OCI-M2 (cell line): ENCODE measurements at regions not wholly inside any gene's neighbourhood (a gene's known extent, or its start where the extent isn't known, plus 50 kb on each side); places are given as distances from the start of the nearest gene placed in this dataset.
"Not testable (repeated sequence)": the region's sequence is repeated elsewhere in the genome, so short reads cannot be mapped to it uniquely, and the experiment has no call there.

Experiments used
- DNase-seq: peaks from one replicate; lab custom pipeline; 2025; ENCODE audit not compliant: unreplicated experiment; lab: John Stamatoyannopoulos, UW

DNA sequence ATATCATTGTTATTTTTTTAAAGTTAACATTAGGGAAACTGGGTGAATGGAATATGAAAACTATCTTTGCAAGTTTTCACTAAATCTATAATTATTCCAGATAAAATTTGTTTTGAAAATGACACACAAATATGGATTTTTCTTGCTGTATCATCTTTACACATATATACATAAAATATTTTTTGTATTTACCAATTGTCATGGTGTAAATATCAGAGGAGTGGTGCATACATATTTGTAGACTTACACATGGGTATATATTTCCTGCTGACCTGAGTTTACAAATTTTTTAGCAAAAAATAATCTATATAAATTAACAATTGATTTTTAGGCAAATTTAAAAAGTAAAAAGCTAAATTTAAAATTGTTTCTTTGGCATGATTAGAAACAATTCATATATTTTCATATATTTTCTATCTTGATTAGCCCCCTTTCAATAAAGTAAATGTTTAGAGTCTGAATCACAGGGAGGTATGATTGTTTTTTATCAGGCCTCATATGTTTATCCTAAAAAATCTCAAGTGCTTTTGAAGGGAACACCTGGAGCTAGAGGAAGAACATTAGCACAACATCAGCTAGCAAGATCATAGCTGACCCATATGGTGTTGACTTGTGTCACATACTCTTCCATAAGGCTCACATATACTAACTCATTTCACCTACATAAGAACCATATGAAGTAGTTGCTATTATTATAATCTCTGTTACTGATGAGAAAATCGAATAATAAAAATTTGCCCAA is 671.8 kb upstream of the GJE1 start:
- DNase-seq = no peak

DNA sequence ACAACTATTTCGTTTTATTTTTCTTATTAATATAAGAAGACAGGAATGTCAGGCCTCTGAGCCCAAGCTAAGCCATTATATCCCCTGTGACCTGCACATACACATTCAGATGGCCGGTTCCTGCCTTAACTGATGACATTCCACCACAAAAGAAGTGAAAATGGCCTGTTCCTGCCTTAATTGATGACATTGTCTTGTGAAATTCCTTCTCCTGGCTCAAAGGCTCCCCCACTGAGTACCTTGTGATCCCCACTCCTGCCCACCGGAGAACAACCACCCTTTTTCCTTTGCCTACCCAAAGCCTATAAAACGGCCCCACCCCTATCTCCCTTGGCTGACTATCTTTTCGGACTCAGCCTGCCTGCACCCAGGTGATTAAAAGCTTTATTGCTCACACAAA is 672.5 kb upstream of the GJE1 start:
- not testable (repeated sequence) for DNase-seq

DNA sequence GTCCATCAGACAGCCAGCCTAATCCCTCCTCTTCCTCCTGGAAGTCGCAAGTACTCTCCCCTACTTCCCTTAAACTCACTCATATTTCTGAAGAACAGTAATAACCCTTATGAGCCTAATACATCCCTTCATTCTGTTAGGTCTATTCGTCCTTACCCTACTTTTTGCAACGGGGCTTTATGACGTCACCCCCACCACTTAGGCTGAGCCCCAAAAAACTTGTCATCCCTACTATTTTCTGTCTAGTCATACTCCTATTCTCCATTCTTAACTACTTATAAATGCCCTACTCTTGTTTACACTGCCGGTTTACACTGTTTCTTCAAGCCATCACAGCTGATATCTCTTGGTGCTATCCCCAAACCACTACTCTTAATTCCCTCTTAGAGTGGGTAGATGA is 674.7 kb upstream of the GJE1 start:
- not testable (repeated sequence) for DNase-seq

DNA sequence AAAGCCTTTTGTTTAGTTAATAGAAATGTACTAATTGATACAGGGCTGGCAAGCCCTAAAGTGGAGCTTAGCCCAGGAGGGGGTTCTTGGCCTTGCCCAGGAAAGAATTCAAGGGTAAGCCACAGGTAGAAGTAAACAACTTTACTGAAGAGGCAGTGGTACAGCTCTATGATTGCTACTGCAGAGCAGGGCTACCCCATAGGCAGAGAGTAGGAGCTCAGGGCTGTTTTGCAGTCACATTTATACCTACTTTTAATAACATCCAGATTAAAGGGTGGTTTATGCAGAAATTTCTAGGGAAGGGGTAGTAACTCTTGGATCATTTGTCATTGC is 680.4 kb upstream of the GJE1 start:
- no peak for DNase-seq

DNA sequence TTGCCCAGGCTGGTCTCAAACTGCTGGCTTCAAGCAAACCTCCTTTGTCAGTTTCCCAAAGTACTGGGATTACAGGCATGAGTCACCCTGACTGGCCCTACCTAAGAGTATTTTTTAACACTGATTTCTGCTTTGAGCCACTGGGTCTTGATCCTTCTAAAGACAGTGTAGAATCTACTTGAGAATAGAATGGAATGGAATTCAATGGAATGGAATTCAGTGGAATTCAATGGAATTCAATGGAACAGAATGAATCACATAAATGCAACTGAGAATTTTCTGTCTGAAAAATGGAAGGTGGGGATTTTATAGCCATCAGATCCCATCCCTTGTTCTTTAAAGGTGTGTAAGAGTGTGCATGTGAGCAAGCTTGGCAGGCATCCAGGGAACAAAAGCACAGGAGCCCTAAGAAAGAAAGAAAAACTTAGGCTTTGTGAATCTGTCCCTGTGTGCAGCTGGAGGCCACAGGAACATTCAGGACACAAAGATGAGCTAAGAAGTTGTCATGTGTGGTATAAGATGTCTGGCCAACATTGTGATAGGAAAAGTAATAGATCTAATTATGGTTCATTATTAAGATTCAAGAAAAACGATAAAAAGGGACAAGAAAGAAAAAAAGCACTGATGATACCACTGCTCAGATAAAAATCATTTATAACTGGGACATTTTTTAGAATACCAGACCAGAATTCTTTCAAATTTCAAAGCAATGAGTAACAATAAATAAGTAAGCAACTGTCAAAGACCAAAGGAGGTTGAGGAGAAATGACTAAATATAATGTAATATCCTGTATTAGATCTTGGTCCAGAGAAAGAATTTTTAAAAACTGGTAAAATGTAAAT is 681.0 kb upstream of the GJE1 start:
- DNase-seq = no peak

DNA sequence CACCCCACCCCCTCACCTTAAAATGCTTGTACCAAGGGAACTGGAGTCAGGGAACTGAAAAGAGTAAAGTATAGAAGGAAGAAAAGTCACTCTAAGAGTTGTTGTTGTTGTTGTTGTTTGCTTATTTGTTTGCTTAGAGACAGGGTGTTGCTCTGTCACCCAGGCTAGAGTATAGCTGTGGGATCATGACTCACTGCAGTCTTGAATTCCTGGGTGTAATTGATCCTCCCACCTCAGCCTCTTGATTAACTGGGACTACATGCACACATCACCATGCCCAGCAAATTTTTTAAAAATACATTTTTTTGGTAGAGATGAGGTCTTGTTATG is 681.6 kb upstream of the GJE1 start:
- no peak for DNase-seq

DNA sequence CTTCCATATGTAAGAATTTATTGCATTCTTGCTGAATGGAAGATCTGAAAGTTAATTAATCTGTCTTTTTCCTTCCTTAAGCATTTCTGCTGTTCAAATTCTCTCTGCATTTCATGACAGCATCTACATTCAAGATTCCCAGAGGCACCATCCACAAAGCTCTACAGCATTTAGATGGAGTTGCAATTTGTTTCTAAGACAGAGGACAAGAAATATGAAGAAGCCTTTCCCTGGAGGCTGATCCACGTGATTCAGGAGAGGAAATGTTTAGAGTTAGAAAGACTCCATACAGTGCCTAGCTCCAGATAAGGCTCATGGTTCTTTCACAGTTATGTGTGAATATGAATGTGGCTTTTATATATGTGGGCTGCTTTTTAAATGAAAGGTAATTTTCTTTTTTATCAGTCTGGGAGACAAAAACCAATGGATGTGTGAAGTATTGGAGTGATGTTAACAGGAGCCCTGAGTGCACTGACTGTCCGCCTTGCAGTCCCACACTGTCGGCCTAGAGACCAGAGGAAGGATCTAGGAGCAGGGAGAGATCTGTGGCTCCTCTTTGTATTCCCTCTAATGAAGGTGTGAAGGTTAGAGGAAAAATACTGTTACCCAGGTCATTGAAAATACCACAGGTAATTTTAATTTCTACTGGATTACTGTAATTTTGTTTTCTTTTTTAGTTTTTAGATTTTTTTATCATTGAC is 686.6 kb upstream of the GJE1 start:
- no peak for DNase-seq

DNA sequence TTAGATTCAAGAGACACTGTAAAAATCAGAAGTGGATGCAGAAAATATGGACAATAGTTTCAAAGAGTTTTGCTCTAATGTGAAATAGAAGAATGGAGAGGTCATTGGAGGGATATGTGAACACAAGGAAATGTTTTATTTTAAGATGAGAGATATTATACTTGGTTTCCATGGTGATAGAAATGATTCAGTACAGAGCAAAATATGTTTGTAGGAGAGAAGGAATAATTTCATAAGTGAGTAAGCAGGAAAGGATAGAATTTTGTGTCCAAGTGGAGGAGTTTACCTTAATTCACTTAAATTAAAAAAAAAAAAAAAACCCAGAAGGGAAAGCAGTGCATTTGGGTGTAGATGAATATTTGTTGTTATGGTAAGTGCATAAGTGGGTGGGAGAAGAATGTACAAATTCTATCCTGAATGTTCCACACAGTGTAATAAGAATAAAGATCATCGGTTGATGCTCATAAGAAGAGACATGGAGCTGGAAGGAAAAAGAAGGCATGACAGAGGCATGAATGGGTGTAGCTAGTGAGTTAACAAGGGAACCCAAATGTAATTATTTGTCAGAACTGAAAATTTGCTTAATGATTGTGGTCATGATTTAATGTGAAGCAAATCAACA is 688.9 kb upstream of the GJE1 start:
- DNase-seq = no peak

DNA sequence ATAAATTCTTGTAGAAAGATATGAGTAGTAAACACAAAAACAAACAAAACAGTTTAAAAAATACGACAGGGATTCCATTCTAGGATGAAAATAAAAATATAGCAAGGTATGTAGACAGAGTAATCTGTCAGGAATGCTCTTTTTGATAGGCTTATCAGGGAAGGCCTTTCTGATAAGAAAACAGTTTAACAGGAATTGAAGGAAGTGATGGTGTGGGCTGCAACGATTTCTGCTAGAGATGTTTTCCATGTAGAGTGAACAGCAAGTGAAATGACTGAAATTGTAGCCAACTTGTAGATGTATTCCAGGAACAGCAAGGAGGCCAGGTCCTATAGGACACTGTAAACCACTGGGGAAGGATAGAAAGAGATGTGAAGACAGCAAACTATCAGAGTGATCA is 689.7 kb upstream of the GJE1 start:
- DNase-seq = no peak

DNA sequence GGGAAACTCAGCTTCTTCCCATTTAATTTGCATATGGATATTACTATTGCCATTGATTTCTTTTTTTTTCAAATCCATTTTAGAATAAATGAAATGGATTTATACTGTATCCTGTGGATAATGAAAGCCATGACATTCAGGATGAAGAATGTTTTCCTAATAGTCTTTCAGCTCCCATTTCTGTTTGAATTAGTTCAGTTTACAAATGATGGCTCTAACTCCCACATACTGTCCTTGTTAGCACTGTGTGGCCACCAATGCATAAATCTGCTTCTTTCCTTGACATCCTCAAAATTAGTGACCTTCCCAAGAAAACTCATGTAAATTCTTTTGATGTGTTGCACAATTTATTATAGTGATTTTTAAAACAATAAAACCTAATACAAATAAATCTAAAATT is 693.2 kb upstream of the GJE1 start:
- no peak for DNase-seq

DNA sequence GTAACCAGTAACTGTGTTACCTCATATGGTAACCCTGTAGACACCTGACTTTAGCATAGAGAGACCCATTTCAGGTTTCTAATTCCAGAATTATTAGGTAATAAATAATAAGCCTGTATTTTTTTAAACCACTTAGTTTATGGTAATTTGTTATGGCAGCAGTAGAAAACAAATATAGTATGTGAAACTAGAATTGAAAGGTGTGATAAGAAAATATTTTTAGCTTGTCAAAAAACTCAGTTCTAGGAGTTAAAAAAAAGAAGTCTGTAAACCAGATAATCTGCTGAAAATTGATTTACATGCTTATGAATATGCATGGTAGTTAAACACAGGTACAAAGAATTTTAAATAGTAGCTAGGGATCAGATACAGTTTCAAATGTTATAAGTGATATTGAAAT is 695.0 kb upstream of the GJE1 start:
- DNase-seq = no peak

DNA sequence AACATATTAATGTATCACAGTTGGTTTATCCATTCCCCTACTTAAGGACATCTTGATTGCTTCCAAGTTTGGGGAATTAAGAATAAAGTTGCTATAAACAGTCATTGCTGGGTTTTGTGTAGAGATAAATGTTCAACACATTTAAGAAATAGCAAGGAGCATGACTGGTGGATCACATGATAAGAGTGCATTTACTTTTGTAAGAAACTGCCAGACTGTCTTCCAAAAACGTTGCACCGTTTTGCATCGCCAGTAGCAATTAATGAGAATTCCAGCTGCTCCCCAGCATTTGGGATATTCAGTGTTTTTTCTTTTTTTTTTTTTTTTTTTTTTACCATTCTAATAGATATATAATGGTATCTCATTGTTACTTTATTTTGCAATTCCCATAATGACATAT is 695.7 kb upstream of the GJE1 start:
- DNase-seq = no peak

DNA sequence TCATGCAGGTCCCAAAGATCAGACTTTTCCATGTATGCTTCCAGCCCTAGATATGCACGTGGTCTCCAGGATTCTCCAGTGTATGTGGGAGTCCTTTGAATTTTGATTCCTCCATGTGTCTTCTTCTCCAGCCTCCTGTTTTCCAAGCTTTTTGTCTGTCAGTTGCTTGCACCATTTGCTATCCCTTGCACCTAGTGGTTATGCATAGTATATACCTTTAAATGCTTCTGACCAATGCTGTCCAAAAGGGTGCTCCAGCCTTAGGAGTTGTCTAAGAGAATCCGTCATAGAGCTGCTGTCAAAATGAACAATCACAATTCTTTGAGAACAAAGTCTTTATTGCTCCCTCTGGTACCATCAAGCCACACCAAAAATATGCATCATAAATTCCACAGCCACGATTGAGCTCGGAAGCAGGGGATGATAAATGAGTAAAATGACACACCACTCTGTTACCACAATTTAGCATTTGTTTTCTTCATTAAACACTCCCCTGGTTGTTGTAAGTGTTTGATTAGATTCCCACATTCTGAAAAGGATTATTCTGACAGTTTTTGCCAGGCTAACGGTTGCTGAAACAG is 706.2 kb upstream of the GJE1 start:
- no peak for DNase-seq

DNA sequence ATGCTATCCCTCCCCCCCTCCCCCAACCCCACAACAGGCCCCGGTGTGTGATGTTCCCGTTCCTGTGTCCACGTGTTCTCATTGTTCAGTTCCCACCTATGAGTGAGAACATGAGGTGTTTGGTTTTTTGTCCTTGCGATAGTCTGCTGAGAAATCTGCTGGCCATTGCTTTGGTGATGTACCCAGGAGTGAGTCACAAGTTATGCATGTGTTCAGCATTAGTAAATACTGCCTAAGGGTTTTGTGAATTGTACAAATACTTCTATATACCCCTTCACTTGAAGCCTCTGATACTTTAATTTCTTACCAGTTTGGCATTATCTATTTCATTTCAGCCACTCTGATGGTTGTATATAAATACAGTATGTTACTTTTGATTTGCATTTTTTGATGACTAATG is 711.3 kb upstream of the GJE1 start:
- no peak for DNase-seq

DNA sequence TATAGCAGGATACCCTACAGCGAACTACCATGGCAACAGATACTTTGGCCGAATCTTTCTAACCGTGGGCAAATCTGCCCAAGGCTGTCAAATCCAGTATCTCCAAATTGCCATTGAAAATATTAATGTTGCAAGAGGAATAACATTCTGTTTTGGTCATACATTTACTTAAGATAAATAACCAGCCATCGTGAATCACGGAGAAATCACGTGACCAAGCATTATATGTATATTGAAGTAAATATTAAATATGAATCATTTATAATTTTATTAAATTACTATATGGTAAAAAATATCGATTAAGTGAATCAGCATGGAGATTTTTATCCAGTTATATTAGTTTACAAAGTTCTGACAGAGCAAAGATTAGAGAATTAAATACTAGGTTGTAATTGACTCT is 714.6 kb upstream of the GJE1 start:
- no peak for DNase-seq

DNA sequence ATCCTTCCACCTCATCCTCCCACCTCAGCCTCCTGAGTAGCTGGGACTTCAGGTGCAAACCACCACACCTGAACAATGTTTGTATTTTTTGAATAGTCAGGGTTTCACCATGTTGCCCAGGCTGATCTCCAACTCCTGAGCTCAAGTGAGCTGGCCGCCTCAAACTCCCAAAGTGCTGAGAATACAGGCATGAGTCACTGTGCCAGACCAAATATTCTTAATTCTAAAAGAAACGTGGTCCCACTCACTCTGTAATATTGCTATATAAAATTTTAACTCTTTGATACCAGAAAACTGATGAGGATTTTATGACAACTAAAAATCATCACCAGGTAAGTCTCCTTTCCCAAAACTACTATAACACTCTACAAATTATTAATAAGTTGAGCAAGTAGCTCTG is 716.8 kb upstream of the GJE1 start:
- DNase-seq = no peak

DNA sequence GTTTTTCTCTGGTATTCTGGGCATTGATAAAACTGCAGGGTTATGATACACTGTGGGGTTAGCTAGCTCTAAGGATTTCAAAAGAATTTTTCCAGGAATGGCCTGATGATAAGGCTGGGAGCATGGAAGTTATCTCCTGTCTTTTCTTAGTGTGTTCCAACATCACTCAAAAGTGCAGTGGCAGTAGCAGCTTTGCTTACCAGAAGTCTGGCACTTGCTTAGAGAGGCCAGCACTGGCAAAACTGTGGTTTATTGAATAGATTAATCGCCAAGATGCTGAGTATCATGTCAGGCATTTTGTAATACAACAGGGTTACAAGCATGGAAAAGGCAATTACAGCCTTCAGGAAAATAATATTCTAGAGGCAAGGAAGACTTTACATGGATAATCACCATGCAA is 719.5 kb upstream of the GJE1 start:
- no peak for DNase-seq

DNA sequence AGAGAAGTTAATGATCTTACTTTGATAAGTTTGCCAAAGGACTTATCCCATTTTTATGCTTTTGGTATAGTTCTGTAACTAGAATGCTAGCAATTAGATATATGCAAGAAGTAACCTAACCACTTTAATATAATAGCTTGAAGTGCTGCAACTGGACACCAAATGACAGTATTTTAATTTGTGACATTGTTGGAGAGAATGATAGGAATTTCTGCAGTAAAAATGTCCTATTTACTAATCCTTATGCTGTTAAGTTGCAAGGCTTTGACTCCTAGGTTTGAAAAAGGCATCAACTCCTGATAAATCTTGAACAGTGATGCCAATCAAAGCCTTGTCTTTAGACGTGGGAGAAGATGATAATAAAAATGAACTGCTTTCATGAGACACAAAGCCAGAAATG is 726.0 kb upstream of the GJE1 start:
- DNase-seq = no peak

DNA sequence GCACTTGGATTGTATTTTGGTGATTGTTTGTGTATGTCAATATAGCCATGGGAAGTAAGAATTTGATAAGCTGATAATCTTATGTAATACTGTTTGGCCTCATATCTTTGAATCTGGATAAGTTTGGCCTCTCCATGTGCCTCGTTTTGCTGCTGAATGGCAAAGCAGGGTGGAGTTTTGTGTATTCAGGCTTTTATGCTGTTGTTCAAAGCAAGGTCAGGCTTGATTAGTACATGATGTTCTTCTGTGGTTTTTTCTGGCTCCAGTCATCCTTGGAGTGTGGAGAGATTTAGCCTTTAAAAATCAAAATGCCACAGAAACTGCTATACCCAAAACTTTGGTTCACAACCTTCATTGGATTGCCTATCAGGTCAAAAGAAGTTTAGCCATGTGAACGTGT is 728.9 kb upstream of the GJE1 start:
- DNase-seq = no peak

DNA sequence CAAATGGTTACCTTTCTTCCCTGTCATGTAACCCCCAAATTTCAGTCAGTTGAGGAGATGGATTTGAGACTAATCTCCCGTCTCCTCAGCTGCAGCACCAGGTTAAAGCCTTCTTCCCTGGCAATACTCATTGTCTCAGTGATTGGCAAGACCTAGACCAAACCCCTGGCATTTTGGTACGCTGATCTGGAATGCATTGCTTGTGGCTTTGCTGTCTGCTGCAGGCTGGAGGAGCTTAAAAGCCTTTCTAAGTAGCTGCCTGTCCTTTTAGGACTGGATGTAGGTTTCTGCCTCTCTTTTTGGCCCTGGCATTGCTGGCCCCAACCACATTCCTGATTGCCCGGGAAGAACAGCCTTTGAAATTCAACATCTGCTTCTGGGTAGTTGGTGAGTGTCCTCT is 729.6 kb upstream of the GJE1 start:
- DNase-seq = no peak

DNA sequence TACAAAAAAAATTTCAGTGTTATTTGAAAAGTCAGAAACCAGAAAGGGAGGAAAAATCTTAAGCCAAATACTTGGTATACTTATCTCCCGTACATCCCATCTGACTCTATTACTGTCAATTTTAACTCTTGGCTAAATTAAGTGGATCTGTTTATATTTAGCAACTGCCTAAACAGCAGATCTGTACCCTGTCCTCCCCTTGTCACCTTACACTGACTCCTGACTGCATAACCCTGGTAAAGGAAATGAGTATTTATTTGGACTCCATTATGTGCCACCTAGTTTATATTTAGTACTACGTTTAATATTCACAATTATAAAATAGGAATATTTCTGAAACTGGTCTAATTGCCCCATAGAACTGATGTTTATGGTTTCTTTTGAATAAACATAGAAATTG is 730.2 kb upstream of the GJE1 start:
- no peak for DNase-seq

DNA sequence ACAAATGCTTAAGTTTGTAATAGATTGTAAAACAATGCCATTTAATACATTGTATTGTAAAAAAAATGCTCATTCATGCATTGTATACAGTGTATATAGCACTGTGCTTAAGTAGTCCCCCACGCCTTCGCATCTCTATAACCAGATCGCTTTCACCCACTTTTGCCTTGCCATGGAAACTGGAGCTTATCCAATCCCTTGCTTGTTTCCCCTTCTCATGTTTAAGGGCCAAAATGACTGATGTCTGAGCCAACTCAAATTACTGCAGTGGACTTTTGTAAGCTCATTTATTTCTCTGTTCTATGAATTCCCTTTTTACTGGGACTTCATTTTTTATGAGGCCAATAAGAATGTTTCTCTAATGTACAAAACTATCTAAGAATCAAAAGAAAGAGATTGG is 730.9 kb upstream of the GJE1 start:
- no peak for DNase-seq
